ENCODE measurements at regions not wholly inside any gene's neighbourhood (a gene's known extent, or its start where the extent isn't known, plus 50 kb on each side); places are given as distances from the start of the nearest gene placed in this dataset.

DNA sequence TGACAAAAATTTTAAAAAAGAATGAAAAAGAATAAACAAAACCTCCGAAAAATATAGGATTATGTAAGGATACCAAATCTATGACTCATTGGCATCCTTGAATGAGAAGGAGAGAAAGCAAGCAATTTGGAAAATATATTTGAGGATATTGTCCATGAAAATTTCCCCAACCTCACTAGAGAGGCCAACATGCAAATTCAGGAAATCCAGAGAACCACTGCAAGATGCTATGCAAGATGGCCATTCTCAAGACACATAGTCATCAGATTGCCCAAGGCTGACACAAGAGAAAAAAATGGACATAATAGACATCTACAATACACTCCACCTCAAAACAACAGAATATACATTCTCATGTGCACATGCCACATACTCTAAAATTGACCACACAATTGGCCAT is 135.9 kb upstream of the SPANXB1 start:
- TF ChIP-seq, protein P1, sequence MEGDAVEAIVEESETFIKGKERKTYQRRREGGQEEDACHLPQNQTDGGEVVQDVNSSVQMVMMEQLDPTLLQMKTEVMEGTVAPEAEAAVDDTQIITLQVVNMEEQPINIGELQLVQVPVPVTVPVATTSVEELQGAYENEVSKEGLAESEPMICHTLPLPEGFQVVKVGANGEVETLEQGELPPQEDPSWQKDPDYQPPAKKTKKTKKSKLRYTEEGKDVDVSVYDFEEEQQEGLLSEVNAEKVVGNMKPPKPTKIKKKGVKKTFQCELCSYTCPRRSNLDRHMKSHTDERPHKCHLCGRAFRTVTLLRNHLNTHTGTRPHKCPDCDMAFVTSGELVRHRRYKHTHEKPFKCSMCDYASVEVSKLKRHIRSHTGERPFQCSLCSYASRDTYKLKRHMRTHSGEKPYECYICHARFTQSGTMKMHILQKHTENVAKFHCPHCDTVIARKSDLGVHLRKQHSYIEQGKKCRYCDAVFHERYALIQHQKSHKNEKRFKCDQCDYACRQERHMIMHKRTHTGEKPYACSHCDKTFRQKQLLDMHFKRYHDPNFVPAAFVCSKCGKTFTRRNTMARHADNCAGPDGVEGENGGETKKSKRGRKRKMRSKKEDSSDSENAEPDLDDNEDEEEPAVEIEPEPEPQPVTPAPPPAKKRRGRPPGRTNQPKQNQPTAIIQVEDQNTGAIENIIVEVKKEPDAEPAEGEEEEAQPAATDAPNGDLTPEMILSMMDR (conservative IDR thresholded peaks at IDR 0.05 in 1 of 2, IDR thresholded peaks at IDR 0.05 in 1 of 2; ENCODE audit: extremely low read depth in 1 of 2, insufficient read depth in 1 of 2, low read depth in 1 of 2, low read length in 2 of 2) = no peak
- TF ChIP-seq EZH2 (IDR thresholded peaks at IDR 0.05; ENCODE audit: borderline replicate concordance, low read length) = no peak

All from mammary epithelial cell (primary cell).